ENCODE measurements at regions not wholly inside any gene's neighbourhood (a gene's known extent, or its start where the extent isn't known, plus 50 kb on each side); places are given as distances from the start of the nearest gene placed in this dataset.
"Not testable (repeated sequence)": the region's sequence is repeated elsewhere in the genome, so short reads cannot be mapped to it uniquely, and the experiment has no call there.

- Histone ChIP-seq H3K36me3 (ENCODE audit: control insufficient read depth, insufficient read depth, low read length) (no peaks in the 10 kb centered on the region), H3K4me3 (ENCODE audit: insufficient read depth, low read depth, low read length, poor library complexity, severe bottlenecking) (no peak overlapping the region), H3K27me3 (replicated peaks; ENCODE audit: control insufficient read depth, insufficient read depth, low read length, poor library complexity, severe bottlenecking) (no peaks in the 10 kb centered on the region), H3K27ac (ENCODE audit: insufficient read depth, low read length, poor library complexity, severe bottlenecking) (no peak overlapping the region), H3K9me3 (ENCODE audit: control insufficient read depth, low read length) (no peaks in the 10 kb centered on the region), H3K4me1 (ENCODE audit: control insufficient read depth, insufficient read depth, low read length, poor library complexity, severe bottlenecking) (peaks cover 4% of the 10 kb centered on the region)
- DNase-seq: no peak
Measured at GRCh38 chr1:234835239-234835638, 225.3 kb upstream of the IRF2BP2 start.

GRCh38 chr1:234833646-234834045 lies 223.7 kb upstream of the IRF2BP2 start:
- no peaks in the 10 kb centered on the region for H3K36me3 ChIP-seq (ENCODE audit: control insufficient read depth, insufficient read depth, low read length)
- no peak for DNase-seq
- no peak overlapping the region for H3K4me3 ChIP-seq (ENCODE audit: insufficient read depth, low read depth, low read length, poor library complexity, severe bottlenecking)
- H3K4me1 ChIP-seq (ENCODE audit: control insufficient read depth, insufficient read depth, low read length, poor library complexity, severe bottlenecking): peaks cover 4% of the 10 kb centered on the region
- no peaks in the 10 kb centered on the region for H3K9me3 ChIP-seq (ENCODE audit: control insufficient read depth, low read length)
- H3K27me3 ChIP-seq (replicated peaks; ENCODE audit: control insufficient read depth, insufficient read depth, low read length, poor library complexity, severe bottlenecking): no peaks in the 10 kb centered on the region
- no peak overlapping the region for H3K27ac ChIP-seq (ENCODE audit: insufficient read depth, low read length, poor library complexity, severe bottlenecking)

- H3K4me1 ChIP-seq (ENCODE audit: control insufficient read depth, insufficient read depth, low read length, poor library complexity, severe bottlenecking): no peaks in the 10 kb centered on the region
- no peak for DNase-seq
- no peaks in the 10 kb centered on the region for H3K9me3 ChIP-seq (ENCODE audit: control insufficient read depth, low read length)
- no peaks in the 10 kb centered on the region for H3K36me3 ChIP-seq (ENCODE audit: control insufficient read depth, insufficient read depth, low read length)
- H3K27ac ChIP-seq (ENCODE audit: insufficient read depth, low read length, poor library complexity, severe bottlenecking): no peak overlapping the region
- no peaks in the 10 kb centered on the region for H3K27me3 ChIP-seq (replicated peaks; ENCODE audit: control insufficient read depth, insufficient read depth, low read length, poor library complexity, severe bottlenecking)
- H3K4me3 ChIP-seq (ENCODE audit: insufficient read depth, low read depth, low read length, poor library complexity, severe bottlenecking): no peak overlapping the region
Measured at GRCh38 chr1:234833118-234833517, 223.1 kb upstream of the IRF2BP2 start.

- Histone ChIP-seq H3K9me3 (ENCODE audit: control insufficient read depth, low read length) (no peaks in the 10 kb centered on the region), H3K36me3 (ENCODE audit: control insufficient read depth, insufficient read depth, low read length) (no peaks in the 10 kb centered on the region), H3K4me3 (ENCODE audit: insufficient read depth, low read depth, low read length, poor library complexity, severe bottlenecking) (no peak overlapping the region), H3K27ac (ENCODE audit: insufficient read depth, low read length, poor library complexity, severe bottlenecking) (no peak overlapping the region), H3K27me3 (replicated peaks; ENCODE audit: control insufficient read depth, insufficient read depth, low read length, poor library complexity, severe bottlenecking) (no peaks in the 10 kb centered on the region), H3K4me1 (ENCODE audit: control insufficient read depth, insufficient read depth, low read length, poor library complexity, severe bottlenecking) (no peaks in the 10 kb centered on the region)
- no peak for DNase-seq
Measured at GRCh38 chr1:234827656-234828055, 217.7 kb upstream of the IRF2BP2 start.

GRCh38 chr1:234827181-234827580 lies 217.2 kb upstream of the IRF2BP2 start:
- no peak overlapping the region for H3K4me3 ChIP-seq (ENCODE audit: insufficient read depth, low read depth, low read length, poor library complexity, severe bottlenecking)
- no peaks in the 10 kb centered on the region for H3K36me3 ChIP-seq (ENCODE audit: control insufficient read depth, insufficient read depth, low read length)
- no peaks in the 10 kb centered on the region for H3K9me3 ChIP-seq (ENCODE audit: control insufficient read depth, low read length)
- DNase-seq: no peak
- H3K27ac ChIP-seq (ENCODE audit: insufficient read depth, low read length, poor library complexity, severe bottlenecking): no peak overlapping the region
- no peaks in the 10 kb centered on the region for H3K4me1 ChIP-seq (ENCODE audit: control insufficient read depth, insufficient read depth, low read length, poor library complexity, severe bottlenecking)
- H3K27me3 ChIP-seq (replicated peaks; ENCODE audit: control insufficient read depth, insufficient read depth, low read length, poor library complexity, severe bottlenecking): no peaks in the 10 kb centered on the region

GRCh38 chr1:234826352-234826751 lies 216.4 kb upstream of the IRF2BP2 start:
- Histone ChIP-seq H3K36me3 (ENCODE audit: control insufficient read depth, insufficient read depth, low read length) (no peaks in the 10 kb centered on the region), H3K27me3 (replicated peaks; ENCODE audit: control insufficient read depth, insufficient read depth, low read length, poor library complexity, severe bottlenecking) (no peaks in the 10 kb centered on the region), H3K4me3 (ENCODE audit: insufficient read depth, low read depth, low read length, poor library complexity, severe bottlenecking) (no peak overlapping the region), H3K9me3 (ENCODE audit: control insufficient read depth, low read length) (no peaks in the 10 kb centered on the region), H3K4me1 (ENCODE audit: control insufficient read depth, insufficient read depth, low read length, poor library complexity, severe bottlenecking) (no peaks in the 10 kb centered on the region), H3K27ac (ENCODE audit: insufficient read depth, low read length, poor library complexity, severe bottlenecking) (no peak overlapping the region)
- no peak for DNase-seq

- H3K27ac ChIP-seq (ENCODE audit: insufficient read depth, low read length, poor library complexity, severe bottlenecking): no peak overlapping the region
- no peaks in the 10 kb centered on the region for H3K27me3 ChIP-seq (replicated peaks; ENCODE audit: control insufficient read depth, insufficient read depth, low read length, poor library complexity, severe bottlenecking)
Measured at GRCh38 chr1:234825498-234826165, 215.7 kb upstream of the IRF2BP2 start.

GRCh38 chr1:234824836-234825235 lies 214.9 kb upstream of the IRF2BP2 start:
- not testable (repeated sequence) for DNase-seq; H3K27ac ChIP-seq (ENCODE audit: insufficient read depth, low read length, poor library complexity, severe bottlenecking); H3K36me3 ChIP-seq (ENCODE audit: control insufficient read depth, insufficient read depth, low read length)

More at GRCh38 chr1:234825498-234826165, 215.7 kb upstream of the IRF2BP2 start:
- Histone ChIP-seq H3K36me3 (ENCODE audit: control insufficient read depth, insufficient read depth, low read length) (no peaks in the 10 kb centered on the region), H3K4me1 (ENCODE audit: control insufficient read depth, insufficient read depth, low read length, poor library complexity, severe bottlenecking) (no peaks in the 10 kb centered on the region), H3K9me3 (ENCODE audit: control insufficient read depth, low read length) (no peaks in the 10 kb centered on the region), H3K4me3 (ENCODE audit: insufficient read depth, low read depth, low read length, poor library complexity, severe bottlenecking) (no peak overlapping the region)
- DNase-seq: no peak

GRCh38 chr1:234823191-234824176 lies 213.5 kb upstream of the IRF2BP2 start:
- Histone ChIP-seq H3K36me3 (ENCODE audit: control insufficient read depth, insufficient read depth, low read length) (no peaks in the 10 kb centered on the region), H3K4me3 (ENCODE audit: insufficient read depth, low read depth, low read length, poor library complexity, severe bottlenecking) (no peak overlapping the region), H3K27me3 (replicated peaks; ENCODE audit: control insufficient read depth, insufficient read depth, low read length, poor library complexity, severe bottlenecking) (no peaks in the 10 kb centered on the region), H3K9me3 (ENCODE audit: control insufficient read depth, low read length) (no peaks in the 10 kb centered on the region), H3K27ac (ENCODE audit: insufficient read depth, low read length, poor library complexity, severe bottlenecking) (no peak overlapping the region), H3K4me1 (ENCODE audit: control insufficient read depth, insufficient read depth, low read length, poor library complexity, severe bottlenecking) (no peaks in the 10 kb centered on the region)
- DNase-seq: no peak

More at GRCh38 chr1:234824836-234825235, 214.9 kb upstream of the IRF2BP2 start:
- not testable (repeated sequence) for H3K4me3 ChIP-seq (ENCODE audit: insufficient read depth, low read depth, low read length, poor library complexity, severe bottlenecking); H3K27me3 ChIP-seq (replicated peaks; ENCODE audit: control insufficient read depth, insufficient read depth, low read length, poor library complexity, severe bottlenecking); H3K9me3 ChIP-seq (ENCODE audit: control insufficient read depth, low read length); H3K4me1 ChIP-seq (ENCODE audit: control insufficient read depth, insufficient read depth, low read length, poor library complexity, severe bottlenecking)

GRCh38 chr1:234821840-234822239 lies 211.9 kb upstream of the IRF2BP2 start:
- no peaks in the 10 kb centered on the region for H3K4me1 ChIP-seq (ENCODE audit: control insufficient read depth, insufficient read depth, low read length, poor library complexity, severe bottlenecking)
- H3K4me3 ChIP-seq (ENCODE audit: insufficient read depth, low read depth, low read length, poor library complexity, severe bottlenecking): no peak overlapping the region
- H3K27me3 ChIP-seq (replicated peaks; ENCODE audit: control insufficient read depth, insufficient read depth, low read length, poor library complexity, severe bottlenecking): no peaks in the 10 kb centered on the region
- no peaks in the 10 kb centered on the region for H3K36me3 ChIP-seq (ENCODE audit: control insufficient read depth, insufficient read depth, low read length)
- H3K27ac ChIP-seq (ENCODE audit: insufficient read depth, low read length, poor library complexity, severe bottlenecking): no peak overlapping the region
- H3K9me3 ChIP-seq (ENCODE audit: control insufficient read depth, low read length): no peaks in the 10 kb centered on the region
- DNase-seq: no peak

Data from effector memory CD4-positive, alpha-beta T cell (primary cell).